H9 (cell line): ENCODE measurements at regions not wholly inside any gene's neighbourhood (a gene's known extent, or its start where the extent isn't known, plus 50 kb on each side); places are given as distances from the start of the nearest gene placed in this dataset.

ENCODE experiments used
- DNase-seq: peaks from one replicate; pipeline ENCODE4 v3.0.0-alpha.2; 2017
- H2AFZ ChIP-seq: one replicate; pipeline ENCODE4 v1.6.1; 2013; ENCODE audit warnings: mild to moderate bottlenecking, low read length, control low read depth, moderate library complexity
- H2AK5ac ChIP-seq: 2 replicates; pipeline ENCODE4 v1.6.1; 2013; ENCODE audit warnings: low read length, control low read depth, mixed read lengths; ENCODE audit not compliant: insufficient read length
- H2BK120ac ChIP-seq: one replicate; pipeline ENCODE4 v1.6.1; 2013; ENCODE audit warnings: low read depth, mild to moderate bottlenecking, low read length, control low read depth, inconsistent platforms; ENCODE audit not compliant: poor library complexity, severe bottlenecking
- H2BK12ac ChIP-seq: 2 replicates; pipeline ENCODE4 v1.6.1; 2013; ENCODE audit warnings: low read length, control low read depth, mixed read lengths, low read depth; ENCODE audit not compliant: insufficient read length
- H2BK15ac ChIP-seq: 2 replicates; pipeline ENCODE4 v1.6.1; 2013; ENCODE audit warnings: low read depth, low read length, control low read depth
- H2BK20ac ChIP-seq: one replicate; pipeline ENCODE4 v1.6.1; 2013; ENCODE audit warnings: low read depth, mild to moderate bottlenecking, low read length, control low read depth, inconsistent platforms; ENCODE audit not compliant: poor library complexity, severe bottlenecking
- H2BK5ac ChIP-seq: 2 replicates; pipeline ENCODE4 v1.6.1; 2013; ENCODE audit warnings: low read length, control low read depth, mixed read lengths; ENCODE audit not compliant: insufficient read length
- H3K14ac ChIP-seq: 2 replicates; pipeline ENCODE4 v1.6.1; 2013; ENCODE audit warnings: low read length, control low read depth; ENCODE audit not compliant: insufficient read depth
- H3K18ac ChIP-seq: 2 replicates; pipeline ENCODE4 v1.6.1; 2013; ENCODE audit warnings: low read depth, mild to moderate bottlenecking, mixed read lengths, low read length, control low read depth; ENCODE audit not compliant: insufficient read length
- H3K23ac ChIP-seq: 2 replicates; pipeline ENCODE4 v1.6.1; 2013; ENCODE audit warnings: low read length, control low read depth, mixed read lengths, low read depth; ENCODE audit not compliant: insufficient read length
- H3K23me2 ChIP-seq: 2 replicates; pipeline ENCODE4 v1.6.1; 2013; ENCODE audit warnings: low read depth, mild to moderate bottlenecking, mixed read lengths, low read length, control low read depth; ENCODE audit not compliant: insufficient read length, poor library complexity, severe bottlenecking
- H3K27ac ChIP-seq: 2 replicates; pipeline ENCODE4 v1.5.1; 2013; ENCODE audit warnings: low read length, control low read depth, mixed read lengths, low read depth; ENCODE audit not compliant: insufficient read length
- H3K27me3 ChIP-seq: 2 replicates; pipeline ENCODE4 v1.6.1; 2013; ENCODE audit warnings: low read length, control low read depth, inconsistent platforms; ENCODE audit not compliant: insufficient read depth
- H3K4ac ChIP-seq: 2 replicates; pipeline ENCODE4 v1.6.1; 2013; ENCODE audit warnings: low read depth, mild to moderate bottlenecking, control low read depth, inconsistent platforms, low read length, moderate library complexity
- H3K4me1 ChIP-seq: 2 replicates; pipeline ENCODE4 v1.6.1; 2013; ENCODE audit warnings: low read length, control low read depth, inconsistent platforms; ENCODE audit not compliant: insufficient read depth
- H3K4me2 ChIP-seq: 2 replicates; pipeline ENCODE4 v1.6.1; 2013; ENCODE audit warnings: low read length, control low read depth, mixed read lengths; ENCODE audit not compliant: insufficient read length, insufficient read depth
- H3K56ac ChIP-seq: 2 replicates; pipeline ENCODE4 v1.6.1; 2013; ENCODE audit warnings: low read depth, mild to moderate bottlenecking, mixed read lengths, low read length, control low read depth; ENCODE audit not compliant: insufficient read length
- H3K79me1 ChIP-seq: 2 replicates; pipeline ENCODE4 v1.6.1; 2013; ENCODE audit warnings: low read depth, mild to moderate bottlenecking, moderate library complexity, low read length, control low read depth, inconsistent platforms; ENCODE audit not compliant: insufficient read depth, poor library complexity, severe bottlenecking
- H3K79me2 ChIP-seq: 2 replicates; pipeline ENCODE4 v1.6.1; 2013; ENCODE audit warnings: low read length, control low read depth, inconsistent platforms; ENCODE audit not compliant: insufficient read depth
- H3K9ac ChIP-seq: 2 replicates; pipeline ENCODE4 v1.6.1; 2013; ENCODE audit warnings: low read length, control low read depth, mixed read lengths; ENCODE audit not compliant: insufficient read length; ENCODE audit errors: extremely low read depth
- H3K9me3 ChIP-seq: one replicate; pipeline ENCODE4 v1.6.1; 2013; ENCODE audit warnings: low read depth, low read length, inconsistent platforms; ENCODE audit not compliant: control insufficient read depth
- H3T11ph ChIP-seq: one replicate; pipeline ENCODE4 v1.6.1; 2013; ENCODE audit warnings: mild to moderate bottlenecking, low read length, control low read depth, inconsistent platforms
- H4K20me1 ChIP-seq: one replicate; pipeline ENCODE4 v1.6.1; 2013; ENCODE audit not compliant: control insufficient read depth, insufficient read length, insufficient read depth
- H4K5ac ChIP-seq: 2 replicates; pipeline ENCODE4 v1.6.1; 2013; ENCODE audit warnings: low read depth, mild to moderate bottlenecking, mixed read lengths, low read length, control low read depth; ENCODE audit not compliant: insufficient read length
- H4K8ac ChIP-seq: replicated peaks from 2 replicates; pipeline ENCODE4 v1.6.1; 2013; ENCODE audit warnings: low read length, control low read depth, mixed read lengths, low read depth; ENCODE audit not compliant: insufficient read length
- H4K91ac ChIP-seq: 2 replicates; pipeline ENCODE4 v1.6.1; 2013; ENCODE audit warnings: low read depth, mild to moderate bottlenecking, moderate library complexity, mixed read lengths, low read length, control low read depth; ENCODE audit not compliant: insufficient read length
- H3K27ac Mint-ChIP-seq, 3 experiments: 2 replicates in 2 of 3; 3 replicates in 1 of 3; pipeline ENCODE4 v1.8.0; 2020 to 2021; ENCODE audit warnings: mixed read lengths in 3 of 3, mild to moderate bottlenecking in 1 of 3, moderate library complexity in 1 of 3
- H3K27me3 Mint-ChIP-seq: 2 replicates; pipeline ENCODE4 v1.8.0; 2021; ENCODE audit warnings: low read depth, mild to moderate bottlenecking, moderate library complexity, mixed read lengths
- H3K36me3 Mint-ChIP-seq, 3 experiments: 2 replicates in 2 of 3; 3 replicates in 1 of 3; pipeline ENCODE4 v1.8.0; 2020 to 2021; ENCODE audit warnings: low read depth in 3 of 3, mixed read lengths in 3 of 3; ENCODE audit not compliant: insufficient read depth in 1 of 3
- H3K4me1 Mint-ChIP-seq, 2 experiments: 2 replicates each; pipeline ENCODE4 v1.8.0; 2020; ENCODE audit warnings: mixed read lengths in 2 of 2
- H3K4me3 Mint-ChIP-seq, 2 experiments: 2 replicates in 1 of 2; 3 replicates in 1 of 2; pipeline ENCODE4 v1.8.0; 2020 to 2021; ENCODE audit warnings: mild to moderate bottlenecking in 2 of 2, mixed read lengths in 2 of 2, moderate library complexity in 1 of 2
- H3K9me3 Mint-ChIP-seq, 2 experiments: 2 replicates in 1 of 2; 3 replicates in 1 of 2; pipeline ENCODE4 v1.8.0; 2020; ENCODE audit warnings: mild to moderate bottlenecking in 2 of 2, mixed read lengths in 2 of 2, moderate library complexity in 1 of 2
- WGBS: extraction: QIAGEN DNeasy Blood & Tissue Kit; methylation state at CpG from one replicate; pipeline ENCODE4 v1.1.7; 2013; ENCODE audit warnings: missing lambda C conversion rate, low lambda C conversion rate, mixed read lengths; ENCODE audit not compliant: insufficient read length; ENCODE audit errors: extremely low coverage; 5-methylcytosine and 5-hydroxymethylcytosine counted together
- TF ChIP-seq, protein P1 (sequence below): fragments of 200-600 bp; sonication (generic); conservative IDR thresholded peaks from 3 replicates; pipeline ENCODE4 v1.8.0; 2021; ENCODE audit warnings: antibody characterized with exemption, mild to moderate bottlenecking

GRCh38 chr2:66283787-66284186 is 151.1 kb upstream of the MEIS1 start:
- Histone ChIP-seq H2AK5ac (no peak overlapping the region), H3K18ac (no peak overlapping the region), H2BK120ac (no peak overlapping the region), H3K23ac (no peak overlapping the region), H3K9me3 (no peaks in the 10 kb centered on the region), H4K91ac (no peak overlapping the region), H3K9ac (no peak overlapping the region), H3K27me3 (no peaks in the 10 kb centered on the region), H3K27ac (no peak overlapping the region), H3K79me2 (no peaks in the 10 kb centered on the region), H2AFZ (no peak overlapping the region), H2BK15ac (no peak overlapping the region), H3K56ac (no peak overlapping the region), H3T11ph (no peak overlapping the region), H2BK5ac (no peak overlapping the region), H2BK20ac (no peak overlapping the region), H3K79me1 (no peaks in the 10 kb centered on the region), H4K5ac (no peak overlapping the region), H2BK12ac (no peak overlapping the region), H3K4me1 (peaks cover 8% of the 10 kb centered on the region; the same call in 1 of the 2 replicates), H3K4ac (no peak overlapping the region), H3K14ac (no peak overlapping the region), H3K4me2 (no peak overlapping the region), H3K23me2 (no peaks in the 10 kb centered on the region), H4K20me1 (no peaks in the 10 kb centered on the region), H4K8ac (no peak overlapping the region)
- no CpG with 5 or more reads among the region's 1 CpG for WGBS
- no peaks in the 10 kb centered on the region for H3K27me3 Mint-ChIP-seq
- H3K4me1 Mint-ChIP-seq: no peaks in the 10 kb centered on the region
- no peak for DNase-seq
- H3K27ac Mint-ChIP-seq: no peak overlapping the region
- H3K9me3 Mint-ChIP-seq: peaks cover 0 to 3% of the 10 kb centered on the region in 2 experiments; a peak in 2 of 5 replicates
- TF ChIP-seq, protein P1, sequence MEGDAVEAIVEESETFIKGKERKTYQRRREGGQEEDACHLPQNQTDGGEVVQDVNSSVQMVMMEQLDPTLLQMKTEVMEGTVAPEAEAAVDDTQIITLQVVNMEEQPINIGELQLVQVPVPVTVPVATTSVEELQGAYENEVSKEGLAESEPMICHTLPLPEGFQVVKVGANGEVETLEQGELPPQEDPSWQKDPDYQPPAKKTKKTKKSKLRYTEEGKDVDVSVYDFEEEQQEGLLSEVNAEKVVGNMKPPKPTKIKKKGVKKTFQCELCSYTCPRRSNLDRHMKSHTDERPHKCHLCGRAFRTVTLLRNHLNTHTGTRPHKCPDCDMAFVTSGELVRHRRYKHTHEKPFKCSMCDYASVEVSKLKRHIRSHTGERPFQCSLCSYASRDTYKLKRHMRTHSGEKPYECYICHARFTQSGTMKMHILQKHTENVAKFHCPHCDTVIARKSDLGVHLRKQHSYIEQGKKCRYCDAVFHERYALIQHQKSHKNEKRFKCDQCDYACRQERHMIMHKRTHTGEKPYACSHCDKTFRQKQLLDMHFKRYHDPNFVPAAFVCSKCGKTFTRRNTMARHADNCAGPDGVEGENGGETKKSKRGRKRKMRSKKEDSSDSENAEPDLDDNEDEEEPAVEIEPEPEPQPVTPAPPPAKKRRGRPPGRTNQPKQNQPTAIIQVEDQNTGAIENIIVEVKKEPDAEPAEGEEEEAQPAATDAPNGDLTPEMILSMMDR: no peak
- no peak overlapping the region for H3K4me3 Mint-ChIP-seq
- H3K36me3 Mint-ChIP-seq: peaks cover 0 to 2% (median 0%) of the 10 kb centered on the region in 3 experiments; a peak in 2 of 7 replicates
